GM12865 (cell line): ENCODE measurements at regions not wholly inside any gene's neighbourhood (a gene's known extent, or its start where the extent isn't known, plus 50 kb on each side); places are given as distances from the start of the nearest gene placed in this dataset.

Experiments used
- DNase-seq: peaks from one replicate; pipeline ENCODE4 v3.0.0; 2010; ENCODE audit warnings: low read depth
- H3K4me3 ChIP-seq: 2 replicates; pipeline ENCODE4 v1.5.1; 2011; ENCODE audit warnings: mild to moderate bottlenecking, low read depth, low read length, control low read depth
- TF ChIP-seq, protein P1 (sequence below): IDR thresholded peaks from 2 replicates; pipeline ENCODE4 v1.5.1; 2011; ENCODE audit warnings: low read length, control low read depth, low read depth, inconsistent platforms; ENCODE audit not compliant: insufficient read depth; ENCODE audit errors: missing control alignments

DNA sequence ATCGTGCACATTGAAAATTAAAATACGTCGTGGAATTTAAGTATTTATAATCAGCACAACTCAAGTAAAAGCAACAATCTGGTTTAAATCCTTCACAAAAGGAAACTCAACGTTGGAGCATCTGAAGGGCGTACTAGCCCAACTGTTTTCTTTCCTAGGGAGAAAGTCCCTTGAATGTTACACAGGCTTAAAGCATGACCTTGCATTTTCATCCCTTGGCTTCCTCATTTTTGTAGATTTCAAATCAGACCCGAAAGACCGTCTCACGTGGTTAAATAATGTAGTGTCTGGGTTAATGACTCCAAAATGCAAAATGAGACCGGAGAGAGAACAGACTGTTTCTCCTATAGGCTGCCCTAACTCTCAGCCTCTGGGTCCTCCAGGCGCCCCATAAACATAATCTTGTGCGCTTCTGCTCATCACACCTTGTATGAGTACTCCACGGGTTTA lies 249.2 kb upstream of the RREB1 start:
- H3K4me3 ChIP-seq, result no peak overlapping the region
- TF ChIP-seq, protein P1, sequence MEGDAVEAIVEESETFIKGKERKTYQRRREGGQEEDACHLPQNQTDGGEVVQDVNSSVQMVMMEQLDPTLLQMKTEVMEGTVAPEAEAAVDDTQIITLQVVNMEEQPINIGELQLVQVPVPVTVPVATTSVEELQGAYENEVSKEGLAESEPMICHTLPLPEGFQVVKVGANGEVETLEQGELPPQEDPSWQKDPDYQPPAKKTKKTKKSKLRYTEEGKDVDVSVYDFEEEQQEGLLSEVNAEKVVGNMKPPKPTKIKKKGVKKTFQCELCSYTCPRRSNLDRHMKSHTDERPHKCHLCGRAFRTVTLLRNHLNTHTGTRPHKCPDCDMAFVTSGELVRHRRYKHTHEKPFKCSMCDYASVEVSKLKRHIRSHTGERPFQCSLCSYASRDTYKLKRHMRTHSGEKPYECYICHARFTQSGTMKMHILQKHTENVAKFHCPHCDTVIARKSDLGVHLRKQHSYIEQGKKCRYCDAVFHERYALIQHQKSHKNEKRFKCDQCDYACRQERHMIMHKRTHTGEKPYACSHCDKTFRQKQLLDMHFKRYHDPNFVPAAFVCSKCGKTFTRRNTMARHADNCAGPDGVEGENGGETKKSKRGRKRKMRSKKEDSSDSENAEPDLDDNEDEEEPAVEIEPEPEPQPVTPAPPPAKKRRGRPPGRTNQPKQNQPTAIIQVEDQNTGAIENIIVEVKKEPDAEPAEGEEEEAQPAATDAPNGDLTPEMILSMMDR, result no peak
- DNase-seq, result no peak

- TF ChIP-seq, protein P1, result no peak
- DNase-seq, result no peak
- no peak overlapping the region for H3K4me3 ChIP-seq
These were observed 248.7 kb upstream of the RREB1 start for GRCh38 chr6:6859105-6859504.

- H3K4me3 ChIP-seq, result no peak overlapping the region
- TF ChIP-seq, protein P1, result no peak
- DNase-seq, result no peak
These were observed 248.0 kb upstream of the RREB1 start for GRCh38 chr6:6859722-6860121.

- no peak overlapping the region for H3K4me3 ChIP-seq
- no peak for DNase-seq
- TF ChIP-seq, protein P1, result no peak
These were observed 246.9 kb upstream of the RREB1 start for GRCh38 chr6:6860863-6861262.

- TF ChIP-seq, protein P1, result no peak
- DNase-seq, result no peak
- H3K4me3 ChIP-seq, result no peak overlapping the region
These were observed 246.3 kb upstream of the RREB1 start for GRCh38 chr6:6861351-6861894.

DNA sequence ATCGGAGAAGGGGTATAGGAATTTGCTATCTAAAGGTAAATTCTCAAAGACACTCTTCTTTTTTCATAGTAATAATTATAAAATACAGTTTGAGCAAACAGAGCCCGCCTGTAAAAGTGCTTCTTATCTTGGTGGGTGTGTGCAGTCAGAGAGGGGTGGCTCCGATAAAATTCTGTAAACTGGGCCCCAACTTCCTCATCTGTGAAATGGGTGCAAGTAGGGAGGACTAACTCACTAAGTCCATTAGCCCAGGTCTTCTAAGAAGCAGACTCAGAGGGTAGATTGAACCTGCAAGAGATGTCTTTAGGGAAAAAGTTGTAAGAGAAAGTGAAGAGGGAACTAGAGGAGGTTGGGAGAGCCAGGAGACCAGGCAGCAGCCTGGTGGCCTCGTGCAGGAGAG lies 245.8 kb upstream of the RREB1 start:
- DNase-seq, result no peak

More for the DNA sequence above, 245.8 kb upstream of the RREB1 start:
- TF ChIP-seq, protein P1, result no peak
- H3K4me3 ChIP-seq, result no peak overlapping the region
